Amniotic epithelial cell (primary cell): ENCODE measurements at regions not wholly inside any gene's neighbourhood (a gene's known extent, or its start where the extent isn't known, plus 50 kb on each side); places are given as distances from the start of the nearest gene placed in this dataset.
A peak's percentile ranks its signal among the peaks of the same experiment; 100 is the strongest.

ENCODE experiments used
- DNase-seq: peaks from one replicate; pipeline ENCODE4 v3.0.0-alpha.2; 2010; ENCODE audit warnings: low read depth

DNA sequence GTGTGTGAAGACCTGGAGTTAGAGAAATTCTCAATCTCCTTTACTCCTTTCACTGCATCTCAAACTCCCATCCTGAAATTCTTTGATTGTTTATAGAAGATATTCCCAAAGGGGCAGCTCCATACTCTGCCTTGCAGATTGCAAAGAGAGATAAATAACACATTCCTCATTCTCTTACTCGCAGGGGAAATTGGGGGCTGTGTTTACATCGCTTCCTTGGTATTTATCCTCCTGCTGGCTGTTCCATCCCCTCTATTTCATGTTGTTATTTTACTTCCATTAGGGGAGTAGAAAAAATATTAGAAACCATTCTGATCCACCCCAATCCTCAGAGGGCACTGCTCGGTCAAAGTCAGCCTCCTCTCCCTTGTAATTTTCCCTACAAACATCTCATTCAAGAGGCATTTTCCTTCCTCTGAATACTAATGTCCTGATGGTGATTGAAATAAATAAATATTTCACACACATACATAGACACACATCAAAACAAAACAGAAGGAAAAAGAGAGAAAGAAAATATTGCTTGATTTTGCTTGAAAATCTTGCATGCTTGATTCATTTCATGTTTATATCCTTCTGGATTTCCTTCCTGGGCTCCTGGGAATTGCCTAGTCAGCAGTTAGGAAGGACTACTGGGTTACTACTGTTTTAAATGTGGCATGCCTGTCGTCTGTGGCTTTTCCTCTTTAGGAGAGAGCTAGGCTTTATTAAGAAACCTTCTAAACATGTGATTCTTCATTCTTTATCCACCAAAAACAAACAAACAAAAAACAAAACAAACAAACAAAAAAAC, 420.1 kb upstream of the PAPPA start:
- no peak for DNase-seq

DNA sequence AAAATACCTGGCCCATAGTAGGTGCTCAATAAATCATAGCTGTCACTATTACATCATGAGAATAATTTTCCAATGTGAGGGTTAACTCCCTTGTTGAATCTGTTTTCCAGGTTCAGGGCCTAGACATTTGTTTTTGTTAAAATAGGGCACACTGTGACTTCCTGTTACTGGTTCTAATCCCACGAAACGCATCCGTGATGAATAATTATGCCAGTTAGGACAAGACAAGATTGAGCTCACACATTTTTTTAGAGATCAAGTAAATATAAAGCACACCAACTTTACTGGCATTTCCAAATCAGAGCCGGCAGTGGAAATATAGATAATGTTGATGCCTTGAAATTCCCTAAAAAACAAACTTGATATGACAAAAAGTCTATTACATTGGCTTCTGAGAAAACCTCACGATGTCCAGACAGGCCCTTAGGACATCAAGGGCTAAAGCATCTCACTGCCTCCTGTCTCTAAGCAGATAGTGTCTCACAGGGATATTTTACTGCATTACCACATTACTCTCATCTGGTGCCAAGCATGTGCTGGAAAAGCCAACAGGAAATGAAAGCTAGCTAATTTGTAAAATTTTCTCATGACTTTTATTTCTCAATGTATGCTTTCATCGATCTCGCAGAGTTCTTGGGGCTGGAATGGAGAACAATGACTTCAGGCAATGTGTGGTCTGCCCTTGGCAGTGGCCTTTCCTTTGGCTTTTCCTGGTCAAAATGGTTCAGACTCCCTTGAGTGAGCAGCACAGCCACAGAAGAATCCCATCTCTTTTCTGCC, 414.3 kb upstream of the PAPPA start:
- no peak for DNase-seq

DNA sequence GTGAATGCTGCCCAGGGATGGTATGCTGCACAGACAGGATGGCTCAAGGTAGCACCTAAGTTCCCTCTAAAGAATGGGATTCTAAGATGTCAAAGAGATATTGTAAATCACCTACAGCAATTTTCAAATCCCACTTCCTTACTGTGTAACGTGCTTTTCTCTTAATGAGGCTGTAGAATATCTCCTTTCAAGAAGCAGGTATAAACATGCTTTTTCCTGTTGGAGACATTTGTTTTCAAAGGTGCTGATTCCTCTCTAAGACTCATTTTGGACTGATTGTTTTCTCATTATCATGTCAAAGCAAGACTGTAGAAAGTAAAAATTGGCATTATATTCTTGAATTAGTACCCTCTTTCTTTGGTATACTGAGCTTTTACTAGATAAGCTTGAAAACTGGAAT, 412.6 kb upstream of the PAPPA start:
- no peak for DNase-seq

DNA sequence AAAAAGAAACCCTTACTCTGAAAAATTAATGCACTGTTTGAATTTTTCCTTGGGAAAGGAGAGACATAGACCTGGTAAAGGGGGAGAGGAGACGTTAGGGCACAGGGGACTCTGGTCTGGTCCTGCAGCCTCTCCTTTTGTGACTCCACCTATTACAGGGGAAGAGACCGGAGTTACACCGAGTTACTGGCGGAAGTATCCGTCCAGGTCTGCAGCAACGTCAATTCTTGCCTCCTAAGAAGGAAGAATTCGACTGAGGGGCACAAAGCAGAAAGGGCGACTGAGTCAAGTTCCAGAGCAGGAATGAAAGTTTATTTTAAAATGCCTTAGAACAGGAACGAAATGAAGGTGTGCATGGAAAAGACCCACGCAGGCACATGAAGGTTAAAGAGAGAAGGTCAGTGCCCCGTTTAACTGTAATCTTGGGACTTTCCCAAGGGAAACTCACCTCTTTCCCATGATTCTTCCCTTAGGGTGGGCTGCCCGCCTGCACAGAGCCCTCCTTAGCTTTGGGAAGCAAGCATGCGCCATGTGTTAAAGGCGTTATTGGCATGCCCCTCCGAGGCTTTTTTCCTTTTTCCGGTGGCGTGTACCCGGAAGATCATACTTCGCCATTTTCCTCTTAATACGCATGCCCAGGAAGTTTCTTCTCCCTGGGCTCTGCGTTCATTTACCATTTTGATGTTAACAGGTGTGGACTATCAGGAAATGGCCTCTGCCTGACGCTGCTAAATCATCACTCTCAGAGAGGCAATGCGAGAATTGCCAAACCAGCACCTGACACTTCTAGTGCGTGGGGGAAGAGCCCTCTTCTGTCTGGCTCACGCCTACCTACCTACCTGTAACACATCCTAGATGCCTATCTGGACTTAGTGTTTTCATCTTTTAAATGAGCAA, 409.6 kb upstream of the PAPPA start:
- DNase-seq, result no peak

DNA sequence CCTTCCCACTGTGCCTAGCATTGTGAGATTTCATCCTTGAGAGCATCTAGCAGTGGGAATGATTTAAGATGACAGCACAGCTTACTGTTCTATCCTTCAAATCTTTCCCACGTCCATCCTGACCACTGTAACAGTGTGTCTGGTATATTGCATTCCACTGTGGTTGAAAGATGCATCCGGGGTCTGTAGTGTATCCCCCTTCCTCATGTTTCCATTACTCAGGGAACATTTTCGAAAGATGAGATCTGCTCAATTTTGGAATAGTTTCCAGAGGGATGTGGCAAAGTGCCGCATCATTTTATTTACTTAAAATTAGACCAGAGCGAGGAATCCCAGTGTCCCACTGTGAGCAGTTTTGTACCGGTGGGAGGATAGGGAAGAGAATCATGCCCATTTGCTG, 407.1 kb upstream of the PAPPA start:
- peak; percentile 64 for DNase-seq

DNA sequence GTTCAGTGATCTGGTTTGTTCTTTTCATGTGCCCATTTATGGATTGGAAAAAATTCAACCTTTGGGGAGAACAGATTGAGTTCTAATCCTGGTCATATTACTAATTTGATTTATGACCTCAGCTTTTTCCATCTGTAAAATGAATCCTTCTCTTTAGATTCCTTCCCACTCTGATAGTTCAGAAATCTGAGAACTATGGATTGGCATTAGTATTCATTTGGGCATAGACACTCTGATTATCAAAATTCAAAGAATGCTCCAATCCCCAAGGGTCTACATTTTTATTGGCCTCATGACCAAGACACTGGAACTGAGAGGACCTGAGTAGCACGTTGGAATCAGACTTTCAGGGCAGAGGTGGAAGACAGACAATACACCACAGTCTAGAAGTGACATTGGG, 405.9 kb upstream of the PAPPA start:
- DNase-seq, result no peak

DNA sequence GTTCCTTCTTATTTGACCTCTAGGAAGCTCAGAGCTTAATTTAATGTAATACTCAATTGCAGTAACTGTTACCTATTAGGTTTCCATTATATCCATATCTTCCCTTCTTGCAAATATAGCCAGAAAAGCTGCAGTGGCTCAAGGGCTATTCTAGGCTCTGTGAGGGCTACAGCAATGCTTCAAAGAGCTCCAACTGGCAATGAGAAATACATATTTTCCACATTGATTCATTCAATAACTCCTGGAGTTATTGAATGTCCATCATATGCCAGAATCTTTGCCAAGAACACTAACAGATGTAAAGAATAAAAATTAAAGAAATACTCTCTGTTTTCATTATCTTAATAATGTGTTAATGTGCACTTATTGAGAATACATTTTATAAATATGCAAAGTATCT, 396.9 kb upstream of the PAPPA start:
- no peak for DNase-seq

DNA sequence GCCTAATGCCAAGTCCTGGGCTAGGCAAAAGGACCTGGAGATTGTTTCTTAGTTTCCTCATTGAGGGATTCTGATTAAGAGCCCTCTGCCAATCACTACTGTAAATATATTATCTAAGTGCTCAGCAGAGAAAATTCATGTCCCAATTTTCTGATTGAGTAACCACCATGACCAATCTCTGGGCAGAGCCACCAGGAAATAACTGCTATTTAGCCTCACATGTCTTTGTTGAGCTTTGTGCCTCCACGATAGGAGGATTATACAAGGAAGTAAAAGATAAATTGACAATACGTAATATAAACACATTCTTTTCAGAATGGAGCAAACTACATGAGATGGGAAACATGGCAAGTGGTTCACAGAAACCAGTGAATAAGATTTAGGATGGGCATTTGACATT, 396.1 kb upstream of the PAPPA start:
- DNase-seq, result peak; percentile 45

DNA sequence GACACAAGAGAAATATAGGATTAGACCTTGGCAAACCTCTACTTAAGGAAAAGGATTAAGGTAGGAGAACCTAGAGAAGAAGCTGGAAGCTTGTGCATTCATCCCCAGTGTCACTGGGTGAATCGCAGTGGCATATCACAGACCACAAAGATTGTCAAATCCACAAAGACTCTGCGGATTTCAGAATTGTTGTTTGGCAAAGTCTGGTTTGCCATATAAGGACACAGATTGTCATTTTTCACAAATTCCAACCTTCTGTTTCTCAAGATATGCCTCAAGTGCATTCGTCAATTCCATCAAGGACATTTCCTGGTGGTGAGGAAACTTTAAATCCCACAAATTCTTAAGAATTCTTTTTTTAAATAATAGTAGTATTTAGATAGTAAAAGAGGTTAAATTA, 395.1 kb upstream of the PAPPA start:
- DNase-seq, result peak; percentile 87

DNA sequence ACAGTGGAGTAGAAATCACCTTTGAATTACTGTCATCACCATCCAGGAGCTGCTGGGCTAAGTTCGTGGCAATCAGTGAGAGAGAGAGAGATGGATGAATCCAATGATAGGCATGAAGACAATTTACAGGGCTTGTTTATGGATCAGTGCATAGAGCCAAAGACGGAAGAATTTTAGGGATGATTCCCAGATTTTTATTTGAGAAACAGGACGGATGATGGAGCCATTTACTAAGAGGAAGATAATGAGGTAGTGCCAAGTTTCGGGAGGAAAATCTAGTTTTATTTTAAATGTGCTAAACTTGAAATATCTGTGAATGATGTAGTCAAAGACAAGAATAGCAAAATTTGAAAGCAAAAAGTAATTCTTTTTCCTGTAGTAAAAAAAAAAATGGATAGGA, 394.2 kb upstream of the PAPPA start:
- DNase-seq, result no peak

DNA sequence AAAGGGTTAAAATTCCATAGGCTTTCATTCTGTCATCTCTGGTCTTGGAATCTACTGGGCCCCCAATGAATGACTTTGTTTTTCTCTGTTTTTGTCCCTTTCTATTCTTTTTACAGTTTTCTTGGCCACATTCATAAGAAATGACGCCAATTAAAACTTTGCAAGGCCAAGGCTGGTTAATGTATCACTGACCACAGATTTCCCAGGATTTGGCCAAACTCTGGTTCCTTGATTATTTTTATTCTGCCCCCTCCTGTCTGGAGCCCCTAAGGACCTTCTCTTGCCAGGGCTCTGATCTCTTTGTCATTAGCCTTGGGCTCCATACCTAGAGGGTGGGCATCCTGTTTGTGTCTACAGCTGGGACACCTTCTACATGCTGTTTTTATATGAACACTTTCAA, 388.9 kb upstream of the PAPPA start:
- DNase-seq, result no peak

DNA sequence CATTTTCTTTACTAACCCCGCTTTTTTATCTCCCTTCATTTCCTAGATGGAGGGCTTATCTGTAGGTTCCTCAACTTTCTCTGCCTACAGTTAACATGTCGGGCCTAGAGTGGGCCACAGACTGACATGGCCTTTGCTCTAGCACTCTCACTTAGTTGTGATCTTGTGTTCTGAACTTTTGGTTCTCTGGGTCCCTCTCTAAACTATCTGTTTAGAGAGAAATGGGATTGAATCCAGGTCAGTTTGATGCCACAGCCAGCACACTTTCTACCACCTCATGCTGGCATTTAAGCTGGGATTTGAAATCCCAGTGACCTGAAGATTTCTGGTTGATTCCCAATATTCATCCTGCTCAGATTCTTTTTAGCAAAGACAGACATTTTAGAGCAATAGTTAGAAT, 388.5 kb upstream of the PAPPA start:
- DNase-seq, result no peak

DNA sequence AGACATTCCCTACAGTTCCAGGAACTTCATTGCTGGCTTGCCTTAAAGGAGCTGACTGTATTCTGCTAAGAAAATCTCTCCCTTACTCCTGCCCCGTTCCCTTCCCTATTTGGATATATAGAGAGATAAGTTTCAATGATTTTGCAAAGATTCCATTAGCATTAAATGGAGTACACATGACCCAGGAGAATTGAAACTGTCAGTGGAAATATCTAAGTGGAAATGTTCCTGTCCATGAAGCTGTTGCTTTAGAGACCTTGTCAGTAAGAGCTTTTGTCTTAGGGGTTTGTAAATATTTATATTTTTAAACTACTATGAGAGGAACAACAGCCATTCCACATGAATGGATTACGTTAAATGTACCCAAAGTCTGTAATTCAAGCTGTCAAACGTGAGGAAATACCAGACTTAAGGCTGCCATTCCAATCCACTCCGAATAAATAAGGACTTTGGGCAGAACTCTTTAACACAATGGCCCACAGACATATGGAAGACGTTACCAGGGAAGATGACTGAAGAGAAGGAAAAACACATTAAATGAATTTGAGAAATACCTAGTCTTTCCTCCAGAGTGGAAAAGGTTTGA, 387.1 kb upstream of the PAPPA start:
- no peak for DNase-seq

DNA sequence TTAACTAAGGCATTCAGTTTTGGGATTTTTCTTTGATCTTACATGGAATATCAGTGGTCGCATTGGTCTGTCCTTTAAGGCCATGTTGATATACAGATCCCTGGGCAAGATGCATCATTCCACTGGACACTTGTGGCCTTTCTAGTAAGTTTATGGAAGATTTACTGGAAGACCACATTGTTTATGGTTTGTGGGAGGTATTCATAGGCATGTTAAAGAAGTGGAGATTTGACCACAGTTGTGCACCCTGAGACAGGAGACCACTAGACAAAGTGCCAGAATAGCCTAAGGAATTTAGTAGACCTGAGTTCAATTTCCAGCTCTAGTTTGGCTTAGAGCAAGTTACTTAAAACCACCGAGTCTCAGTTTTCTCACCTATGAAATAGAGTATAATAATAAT, 383.1 kb upstream of the PAPPA start:
- no peak for DNase-seq

DNA sequence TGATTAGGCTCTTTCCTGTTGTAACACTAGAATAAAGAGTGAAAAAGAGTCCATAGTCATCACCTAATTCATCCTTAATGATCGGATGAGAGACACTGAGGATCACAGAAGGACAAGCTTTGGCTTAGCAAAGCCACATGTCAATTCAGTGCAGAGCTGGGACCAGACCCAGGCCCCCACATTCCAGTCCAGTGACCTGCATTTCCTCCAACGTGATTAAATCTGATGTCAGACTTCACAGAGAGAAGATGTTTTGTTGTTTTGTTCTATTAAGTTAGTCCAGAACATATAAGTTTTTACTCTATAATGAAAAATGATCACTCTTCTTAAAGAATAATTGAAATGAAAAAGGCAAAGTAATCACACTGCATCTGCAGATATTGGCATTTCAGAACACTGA, 377.9 kb upstream of the PAPPA start:
- DNase-seq, result no peak

DNA sequence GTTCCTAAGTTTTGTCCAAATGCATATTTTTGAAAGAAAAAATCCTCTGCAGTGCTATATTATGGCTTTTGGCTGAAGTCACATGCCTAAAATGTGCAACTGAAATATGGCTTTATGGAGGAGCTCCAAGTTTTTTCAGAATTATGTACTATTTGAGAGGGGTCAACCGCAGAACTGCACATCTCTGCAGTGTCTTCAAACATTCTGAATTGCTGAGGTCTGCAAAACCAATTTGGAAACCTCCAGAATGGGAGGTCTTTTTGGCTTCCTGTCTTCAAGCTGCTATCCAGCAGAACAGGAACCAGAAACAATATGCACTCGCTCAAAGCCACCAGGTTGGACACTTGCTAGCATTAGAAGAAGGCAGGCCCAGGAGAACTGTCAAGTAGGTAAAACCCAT, 376.0 kb upstream of the PAPPA start:
- no peak for DNase-seq

DNA sequence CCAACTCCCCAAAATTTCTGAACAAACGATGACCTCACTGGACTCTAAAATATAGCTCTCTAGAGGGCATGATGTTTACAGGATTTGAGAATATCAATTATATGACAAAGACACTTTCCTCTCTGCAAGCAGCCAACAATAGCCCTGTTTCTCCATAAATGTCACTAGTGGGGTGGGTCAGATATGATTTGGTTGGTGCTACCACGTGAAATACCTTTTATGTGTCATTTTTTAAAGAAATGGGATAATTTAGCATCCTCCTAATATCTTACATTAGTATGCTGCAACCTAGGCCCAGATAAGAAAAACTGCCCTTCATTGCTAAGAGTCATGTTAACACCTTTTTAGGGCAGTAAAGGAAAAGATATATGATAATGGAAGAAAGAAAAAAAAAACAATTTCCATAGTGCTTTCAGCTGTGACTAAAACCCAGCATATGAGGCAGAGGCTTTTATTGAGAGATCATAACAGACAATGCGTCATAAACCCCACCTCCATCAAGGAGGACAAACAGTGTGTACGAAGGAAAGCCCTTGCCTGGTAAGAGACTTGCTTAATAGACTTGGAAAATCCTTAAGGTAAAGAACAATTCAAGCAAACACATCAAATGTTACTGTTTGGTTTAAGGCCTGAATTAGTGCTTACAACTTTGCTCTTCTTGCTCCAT, 372.4 kb upstream of the PAPPA start:
- DNase-seq, result peak; percentile 52

DNA sequence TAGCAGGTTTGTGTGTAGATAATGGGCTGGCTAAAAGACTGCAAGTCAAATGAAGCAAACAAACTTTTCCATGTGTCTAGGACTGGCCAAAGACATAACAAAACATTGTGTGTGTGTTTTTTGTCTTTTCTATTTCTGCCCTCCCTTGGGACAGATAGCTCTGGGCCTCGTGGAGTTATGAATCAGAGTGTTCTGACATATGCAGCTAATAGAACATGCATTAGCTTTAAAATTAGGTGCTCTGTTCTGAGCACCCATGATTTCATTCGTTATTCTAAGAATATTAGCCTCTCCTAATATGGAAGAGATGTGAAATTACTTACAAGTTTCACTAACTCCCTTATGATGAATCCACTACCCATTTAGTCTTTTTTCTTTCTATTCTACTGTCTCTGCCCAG, 367.3 kb upstream of the PAPPA start:
- peak; percentile 13 for DNase-seq

DNA sequence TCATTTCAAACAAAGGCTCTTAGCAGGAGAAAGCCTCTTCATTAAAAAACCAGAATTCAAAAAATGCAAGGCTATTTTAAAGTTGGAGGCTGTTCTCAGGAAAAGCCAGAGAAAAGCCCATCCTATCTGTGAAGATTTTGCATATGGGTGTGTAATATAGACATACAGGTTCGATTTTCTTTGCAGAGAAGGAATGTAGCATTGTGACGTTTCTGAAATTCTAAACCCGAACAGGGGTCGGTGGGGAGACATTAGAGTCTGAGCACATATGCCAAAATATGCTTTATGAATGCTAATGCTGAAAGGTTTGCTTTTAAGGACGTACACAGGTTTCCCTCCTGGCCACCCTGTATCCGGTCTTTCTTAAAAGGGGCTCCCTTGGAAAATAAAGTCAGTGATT, 363.1 kb upstream of the PAPPA start:
- no peak for DNase-seq

DNA sequence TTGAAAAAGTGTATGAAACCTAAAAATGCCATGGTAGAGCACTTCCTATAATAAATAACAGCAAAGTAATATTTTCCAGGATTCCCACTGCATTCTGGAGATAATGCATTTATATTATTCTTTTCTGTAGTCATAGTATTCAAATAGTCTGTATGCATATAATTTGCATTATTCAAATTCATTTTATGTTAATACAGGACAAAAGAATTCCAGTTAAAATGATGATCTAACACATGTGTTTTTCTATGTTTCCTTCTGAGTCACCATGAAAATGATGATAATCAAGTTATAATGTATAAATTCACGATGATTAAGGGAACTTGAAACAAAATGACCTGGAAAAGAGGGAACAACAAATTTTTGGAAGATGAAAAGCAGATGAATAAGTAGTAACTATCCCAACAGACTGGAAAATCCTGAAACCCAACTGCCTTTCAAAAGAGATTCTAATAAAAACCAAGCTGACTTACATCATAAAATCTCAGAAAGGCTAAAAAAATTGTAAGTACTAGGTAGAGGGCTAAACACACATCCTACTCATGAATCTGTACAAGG, 358.6 kb upstream of the PAPPA start:
- no peak for DNase-seq

DNA sequence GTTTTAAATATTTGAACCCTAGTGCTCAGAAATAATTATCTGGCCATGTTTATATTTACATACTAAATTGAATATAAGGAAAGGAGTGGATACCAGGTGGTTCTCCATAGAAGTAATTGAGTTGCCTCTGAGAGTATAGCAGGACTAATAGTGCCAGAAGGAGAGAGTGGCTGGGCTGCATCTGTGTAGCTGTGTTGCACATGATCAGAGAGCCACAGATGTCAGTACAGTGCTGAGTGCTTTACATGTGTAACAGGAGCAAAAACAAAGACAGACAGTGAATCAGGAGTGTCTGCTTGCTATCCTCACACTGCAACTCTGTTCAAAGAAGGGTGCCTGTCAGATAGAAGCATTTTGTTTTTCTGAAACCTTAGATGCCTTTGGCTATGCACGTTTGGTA, 353.9 kb upstream of the PAPPA start:
- no peak for DNase-seq
